MCF 10A (cell line): ENCODE measurements at regions not wholly inside any gene's neighbourhood (a gene's known extent, or its start where the extent isn't known, plus 50 kb on each side); places are given as distances from the start of the nearest gene placed in this dataset.

Experiments used
- BruUV-seq: library from RNA; stranded (reverse); fragments of 400-500 nt; replicated peaks from 2 replicates; lab custom pipeline; 2021; lab: Mats Ljungman, UMichigan
- CTCF ChIA-PET: fragments of 300-600 bp; sonication (Branson Sonifier 250); formaldehyde crosslinking; extraction: SDS; loops from one replicate; lab custom pipeline; 2021; ENCODE audit warnings: antibody characterized with exemption, inconsistent platforms; lab: Yijun Ruan, JAX
- POLR2A ChIA-PET: fragments of 300-600, 350-650 bp; sonication (Branson Sonifier 250); formaldehyde crosslinking; extraction: SDS; loops from one replicate; lab custom pipeline; 2020; ENCODE audit warnings: antibody characterized with exemption, inconsistent platforms; lab: Yijun Ruan, JAX
- DNase-seq: peaks from one replicate; pipeline ENCODE4 v3.0.0-alpha.2; 2018; ENCODE audit not compliant: unreplicated experiment
- H3K27ac Mint-ChIP-seq: one replicate; pipeline ENCODE4 v1.8.0; 2022; ENCODE audit warnings: mild to moderate bottlenecking, low read depth, mixed read lengths; ENCODE audit not compliant: unreplicated experiment
- H3K27me3 Mint-ChIP-seq: one replicate; pipeline ENCODE4 v1.8.0; 2022; ENCODE audit warnings: mixed read lengths; ENCODE audit not compliant: insufficient read depth, unreplicated experiment
- H3K36me3 Mint-ChIP-seq: one replicate; pipeline ENCODE4 v1.8.0; 2022; ENCODE audit warnings: mild to moderate bottlenecking, moderate library complexity, mixed read lengths; ENCODE audit not compliant: insufficient read depth, unreplicated experiment
- H3K4me1 Mint-ChIP-seq: one replicate; pipeline ENCODE4 v1.8.0; 2022; ENCODE audit warnings: mixed read lengths; ENCODE audit not compliant: insufficient read depth, unreplicated experiment
- H3K4me3 Mint-ChIP-seq: one replicate; pipeline ENCODE4 v1.8.0; 2022; ENCODE audit warnings: mild to moderate bottlenecking, moderate library complexity, mixed read lengths; ENCODE audit not compliant: unreplicated experiment
- H3K9me3 Mint-ChIP-seq: one replicate; pipeline ENCODE4 v1.8.0; 2022; ENCODE audit warnings: mixed read lengths; ENCODE audit not compliant: unreplicated experiment
- CTCF ChIP-seq: fragments of 200-600 bp; IDR thresholded peaks from one replicate; pipeline ENCODE4 v1.8.0; 2022; ENCODE audit warnings: antibody characterized with exemption, mild to moderate bottlenecking; ENCODE audit not compliant: unreplicated experiment
- intact Hi-C: fragments of 100-400 bp; cut with micrococcal nuclease; formaldehyde crosslinking; loops from 2 replicates; pipeline ENCODE4 v1.14.1; 2022

- Mint-ChIP-seq H3K27ac (no peak overlapping the region), H3K27me3 (no peaks in the 10 kb centered on the region), H3K9me3 (peaks cover 23% of the 10 kb centered on the region), H3K4me1 (no peaks in the 10 kb centered on the region), H3K4me3 (no peak overlapping the region), H3K36me3 (no peaks in the 10 kb centered on the region)
- ChIA-PET POLR2A (interaction anchor here (0.6 kb wide), 1 partner anchor 272 kb away, joined by 3 read pairs; no protein-coding TSS in a partner anchor), CTCF (no interaction called here)
- no peak for TF ChIP-seq CTCF
- no peak for DNase-seq
- intact Hi-C loops: no loop called here
- BruUV-seq: no TSS peak
Observed at GRCh38 chr13:111614613-111615012, 294.2 kb downstream of the TEX29 start.

- intact Hi-C loops: no loop called here
Observed at GRCh38 chr13:111616203-111616602, 295.8 kb downstream of the TEX29 start.

GRCh38 chr13:111620166-111620565 is 299.7 kb downstream of the TEX29 start:
- Mint-ChIP-seq H3K36me3 (no peaks in the 10 kb centered on the region), H3K9me3 (peaks cover 13% of the 10 kb centered on the region), H3K4me1 (no peaks in the 10 kb centered on the region), H3K27ac (no peak overlapping the region), H3K27me3 (no peaks in the 10 kb centered on the region), H3K4me3 (no peak overlapping the region)
- no peak for DNase-seq
- POLR2A ChIA-PET: no interaction called here
- no peak for TF ChIP-seq CTCF
- no TSS peak for BruUV-seq
- intact Hi-C loops: no loop called here
- CTCF ChIA-PET: no interaction called here

More at GRCh38 chr13:111616203-111616602, 295.8 kb downstream of the TEX29 start:
- BruUV-seq: no TSS peak
- CTCF ChIA-PET: no interaction called here
- Mint-ChIP-seq H3K27ac (no peak overlapping the region), H3K4me3 (no peak overlapping the region), H3K4me1 (no peaks in the 10 kb centered on the region), H3K36me3 (no peaks in the 10 kb centered on the region), H3K27me3 (no peaks in the 10 kb centered on the region), H3K9me3 (peaks cover 16% of the 10 kb centered on the region)
- POLR2A ChIA-PET: no interaction called here
- DNase-seq: no peak
- no peak for TF ChIP-seq CTCF

DNA sequence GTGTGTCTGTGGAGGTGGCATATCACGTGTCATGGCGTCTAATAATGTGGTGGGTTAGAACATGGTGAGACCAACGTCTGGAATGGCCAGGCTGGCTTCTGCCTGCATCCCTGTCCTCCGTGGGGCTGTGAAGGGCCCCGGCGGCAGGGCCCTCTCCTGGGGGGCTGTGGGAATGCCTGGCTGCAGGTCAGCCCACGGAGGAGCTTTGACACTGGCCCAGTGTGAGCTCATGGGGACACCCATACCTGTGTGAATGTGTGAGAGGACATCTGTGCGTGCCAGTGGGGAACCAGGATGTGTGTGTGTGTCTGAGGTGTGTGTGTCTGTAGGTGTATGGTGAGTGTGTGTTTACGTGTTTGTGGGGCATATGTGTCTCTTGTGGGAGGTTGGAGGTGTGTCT is 300.1 kb downstream of the TEX29 start:
- H3K4me1 Mint-ChIP-seq: no peaks in the 10 kb centered on the region
- no peaks in the 10 kb centered on the region for H3K36me3 Mint-ChIP-seq
- intact Hi-C loops: no loop called here
- TF ChIP-seq CTCF: no peak
- ChIA-PET POLR2A (no interaction called here), CTCF (no interaction called here)
- no peaks in the 10 kb centered on the region for H3K27me3 Mint-ChIP-seq
- no peak for DNase-seq
- no TSS peak for BruUV-seq
- H3K9me3 Mint-ChIP-seq: peaks cover 8% of the 10 kb centered on the region
- H3K27ac Mint-ChIP-seq: no peak overlapping the region
- no peak overlapping the region for H3K4me3 Mint-ChIP-seq
